GM12872 (cell line): ENCODE measurements at regions not wholly inside any gene's neighbourhood (a gene's known extent, or its start where the extent isn't known, plus 50 kb on each side); places are given as distances from the start of the nearest gene placed in this dataset.

ENCODE experiments used
- TF ChIP-seq, protein P1 (sequence below): IDR thresholded peaks from 3 replicates; pipeline ENCODE4 v1.5.1; 2011; ENCODE audit warnings: low read depth, mild to moderate bottlenecking, low read length, moderate library complexity; ENCODE audit not compliant: insufficient read depth

DNA sequence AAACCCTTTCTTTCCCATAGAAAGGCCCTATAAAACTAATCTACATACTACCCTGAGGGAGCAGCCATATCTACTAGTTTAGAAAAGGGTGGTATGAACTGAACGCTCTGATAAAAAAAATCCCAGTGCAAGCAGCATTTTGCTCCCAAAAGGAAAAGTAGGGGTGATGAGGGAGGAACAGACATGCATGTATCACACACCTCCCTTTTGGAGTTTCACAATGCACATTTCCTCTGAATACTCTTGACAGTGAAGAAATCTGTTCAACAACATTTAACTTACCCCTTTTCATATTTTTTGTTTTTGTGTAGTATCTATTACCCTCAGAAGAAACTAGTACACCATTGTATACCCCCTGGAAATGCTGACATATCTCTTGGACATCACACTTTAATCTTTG lies 411.4 kb downstream of the MAT2B start:
- TF ChIP-seq, protein P1, sequence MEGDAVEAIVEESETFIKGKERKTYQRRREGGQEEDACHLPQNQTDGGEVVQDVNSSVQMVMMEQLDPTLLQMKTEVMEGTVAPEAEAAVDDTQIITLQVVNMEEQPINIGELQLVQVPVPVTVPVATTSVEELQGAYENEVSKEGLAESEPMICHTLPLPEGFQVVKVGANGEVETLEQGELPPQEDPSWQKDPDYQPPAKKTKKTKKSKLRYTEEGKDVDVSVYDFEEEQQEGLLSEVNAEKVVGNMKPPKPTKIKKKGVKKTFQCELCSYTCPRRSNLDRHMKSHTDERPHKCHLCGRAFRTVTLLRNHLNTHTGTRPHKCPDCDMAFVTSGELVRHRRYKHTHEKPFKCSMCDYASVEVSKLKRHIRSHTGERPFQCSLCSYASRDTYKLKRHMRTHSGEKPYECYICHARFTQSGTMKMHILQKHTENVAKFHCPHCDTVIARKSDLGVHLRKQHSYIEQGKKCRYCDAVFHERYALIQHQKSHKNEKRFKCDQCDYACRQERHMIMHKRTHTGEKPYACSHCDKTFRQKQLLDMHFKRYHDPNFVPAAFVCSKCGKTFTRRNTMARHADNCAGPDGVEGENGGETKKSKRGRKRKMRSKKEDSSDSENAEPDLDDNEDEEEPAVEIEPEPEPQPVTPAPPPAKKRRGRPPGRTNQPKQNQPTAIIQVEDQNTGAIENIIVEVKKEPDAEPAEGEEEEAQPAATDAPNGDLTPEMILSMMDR = no peak

DNA sequence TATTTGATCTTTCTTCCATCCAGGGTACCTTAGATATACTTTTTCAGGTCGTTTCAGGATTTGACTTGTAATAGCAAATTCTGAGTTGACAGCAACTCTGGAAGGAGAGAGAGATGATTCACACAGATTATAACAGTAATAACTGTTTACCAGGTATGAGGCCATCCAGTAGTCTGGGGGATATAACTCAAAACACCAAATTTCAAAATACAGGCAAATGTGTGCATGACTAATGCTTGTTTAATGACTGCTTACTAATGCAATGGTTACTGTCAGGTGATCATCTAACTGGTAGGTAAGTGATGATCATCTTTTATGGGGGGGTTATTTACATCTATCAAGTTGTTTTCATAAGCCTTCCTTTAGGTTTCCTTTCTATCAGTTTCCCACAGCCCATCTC lies 412.3 kb downstream of the MAT2B start:
- TF ChIP-seq, protein P1 = no peak

DNA sequence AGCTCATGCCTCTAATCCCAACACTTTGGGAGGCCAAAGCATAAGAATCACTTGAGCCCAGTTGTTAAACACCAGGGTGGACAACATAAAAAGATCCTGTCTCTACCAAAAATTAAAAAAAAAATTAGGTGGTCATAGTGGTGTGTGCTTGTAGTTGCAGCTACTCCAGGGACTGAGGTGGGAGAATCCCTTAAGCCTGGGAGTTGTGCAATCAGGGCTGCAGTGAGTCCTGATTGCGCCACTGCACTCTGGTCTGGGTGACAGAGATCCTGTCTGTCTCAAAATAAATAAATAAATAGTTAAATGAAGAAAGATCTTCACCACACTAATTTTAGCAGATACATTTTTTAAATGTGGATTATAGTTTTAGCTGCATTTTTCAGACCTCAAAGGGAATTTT lies 433.2 kb downstream of the MAT2B start:
- TF ChIP-seq, protein P1 = no peak

DNA sequence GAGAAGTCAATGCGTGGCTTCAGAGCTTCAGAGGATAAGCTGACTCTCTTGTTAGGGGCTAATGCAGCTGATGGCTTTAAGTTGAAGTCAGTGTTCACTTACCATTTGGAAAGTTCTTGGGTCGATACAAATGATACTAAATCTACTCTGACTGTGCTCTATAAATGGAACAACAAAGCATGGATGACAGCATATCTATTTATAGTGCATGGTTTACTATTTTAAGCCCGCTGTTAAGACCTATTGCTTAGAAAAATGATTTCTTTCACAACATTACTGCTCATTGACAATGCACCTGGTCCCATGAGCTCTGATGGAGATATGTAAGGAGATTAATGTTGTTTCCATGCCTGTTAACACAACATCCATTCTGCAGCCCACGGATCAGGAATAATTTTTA lies 435.7 kb downstream of the MAT2B start:
- TF ChIP-seq, protein P1 = no peak

DNA sequence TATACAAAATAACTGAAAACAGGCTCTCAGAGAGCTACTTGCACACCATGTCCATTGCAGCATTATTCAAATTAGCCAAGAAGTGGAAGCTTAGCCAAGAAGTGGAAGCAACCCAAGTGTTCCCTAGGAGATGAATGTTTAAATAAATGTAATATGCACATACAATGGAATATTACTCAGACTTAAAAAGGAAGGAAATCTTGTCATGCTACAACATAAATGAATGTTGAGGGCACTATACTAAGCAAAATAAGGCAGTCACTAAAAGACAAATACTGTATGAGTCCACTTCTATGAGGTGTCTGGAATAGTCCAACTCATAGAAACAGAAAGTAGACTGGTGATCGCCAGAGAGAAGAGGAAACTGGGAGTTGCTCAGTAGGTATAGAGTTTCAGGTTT lies 438.1 kb downstream of the MAT2B start:
- TF ChIP-seq, protein P1 = no peak

DNA sequence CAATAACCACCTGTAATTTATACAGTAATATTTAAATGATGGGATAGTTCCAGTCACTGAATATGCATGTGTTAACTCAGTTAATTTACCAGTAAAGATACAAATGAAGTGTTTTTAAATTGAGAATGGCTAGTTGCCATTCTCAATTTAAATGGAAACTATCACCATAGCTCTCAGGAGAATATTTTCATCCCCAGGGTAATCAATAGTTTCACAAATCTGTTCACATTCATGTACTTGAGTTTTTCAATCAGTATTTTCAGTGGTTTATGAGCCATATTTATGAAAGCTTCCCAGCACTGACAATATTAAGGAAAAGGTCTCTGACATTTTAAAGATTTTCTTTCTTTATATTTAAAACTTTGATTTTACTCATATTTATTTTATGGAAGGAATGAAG lies 439.3 kb downstream of the MAT2B start:
- TF ChIP-seq, protein P1 = no peak

DNA sequence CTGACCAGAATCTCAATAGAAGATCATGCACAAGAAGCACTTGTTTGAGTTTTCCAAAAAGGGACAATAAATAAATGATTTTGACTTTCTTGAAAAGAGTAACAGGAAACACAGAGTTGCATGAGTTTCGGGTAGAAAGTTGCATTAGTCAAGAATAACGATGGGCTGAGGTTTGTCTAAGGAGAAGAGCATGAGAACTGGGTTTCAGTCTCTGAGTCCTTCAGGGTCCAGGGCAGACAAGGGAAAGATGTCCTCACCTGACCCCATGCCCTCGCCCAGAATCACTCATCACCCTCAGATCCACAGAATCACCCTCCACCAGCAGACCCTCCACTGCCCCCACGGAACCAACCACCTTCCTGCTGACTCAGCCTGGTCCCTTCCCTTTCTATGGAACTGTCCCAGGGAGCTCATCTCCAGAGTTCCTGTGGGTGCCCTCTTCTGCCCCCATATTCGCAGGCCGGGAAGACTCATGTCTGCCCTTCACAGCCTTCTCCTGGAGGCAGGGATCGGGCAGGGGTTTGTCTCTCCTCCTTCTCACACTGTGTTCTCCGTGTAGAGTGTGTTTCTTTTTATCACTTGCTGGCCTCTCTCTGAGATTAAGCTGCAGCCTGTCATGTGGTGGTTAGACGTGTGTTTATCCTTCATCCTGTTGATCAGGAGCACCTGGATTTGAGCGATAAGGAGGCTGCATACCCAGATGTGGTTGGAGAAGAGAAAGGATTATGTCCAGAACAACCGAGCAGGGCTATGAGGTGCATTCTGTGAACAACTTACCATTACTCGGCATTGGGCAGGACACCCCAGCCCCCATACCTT lies 442.6 kb downstream of the MAT2B start:
- TF ChIP-seq, protein P1 = no peak

DNA sequence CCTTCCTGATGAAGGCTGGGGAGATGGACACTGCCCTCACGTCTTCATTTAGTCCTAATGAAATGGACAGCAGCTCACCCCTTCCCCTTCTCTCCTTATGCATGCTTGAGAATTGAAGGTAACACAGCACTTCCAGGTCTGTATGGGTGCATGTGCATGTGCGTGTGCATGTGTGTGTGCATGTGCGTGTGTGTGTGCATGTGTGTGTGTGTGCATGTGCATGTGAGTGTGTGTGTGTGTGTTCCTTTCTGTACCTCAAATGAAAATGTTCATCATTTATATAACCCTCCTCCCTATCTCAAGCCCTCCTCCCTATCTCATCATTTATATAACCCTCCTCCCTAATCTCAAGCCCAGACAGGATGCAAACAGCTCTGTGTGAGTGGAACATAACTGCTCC lies 444.8 kb downstream of the MAT2B start:
- TF ChIP-seq, protein P1 = no peak
